NCI-H2171 treated with DMSO at 0.1 percent for 48 hours (cell line): ENCODE measurements at regions not wholly inside any gene's neighbourhood (a gene's known extent, or its start where the extent isn't known, plus 50 kb on each side); places are given as distances from the start of the nearest gene placed in this dataset.
"Not testable (repeated sequence)": the region's sequence is repeated elsewhere in the genome, so short reads cannot be mapped to it uniquely, and the experiment has no call there.

ENCODE experiments used
- DNase-seq: peaks from one replicate; lab custom pipeline; 2025; lab: John Stamatoyannopoulos, UW

- no peak for DNase-seq
These were observed 131.9 kb upstream of the NFIA start for GRCh38 chr1:60950224-60951063.

- DNase-seq, result no peak
These were observed 132.5 kb upstream of the NFIA start for GRCh38 chr1:60949826-60950197.

- no peak for DNase-seq
These were observed 133.1 kb upstream of the NFIA start for GRCh38 chr1:60949154-60949825.

GRCh38 chr1:60948486-60948885, 133.9 kb upstream of the NFIA start:
- no peak for DNase-seq

- no peak for DNase-seq
These were observed 135.0 kb upstream of the NFIA start for GRCh38 chr1:60947367-60947766.

- DNase-seq, result no peak
These were observed 139.3 kb upstream of the NFIA start for GRCh38 chr1:60942896-60943638.

- no peak for DNase-seq
These were observed 140.1 kb upstream of the NFIA start for GRCh38 chr1:60942291-60942690.

GRCh38 chr1:60940685-60941084, 141.7 kb upstream of the NFIA start:
- DNase-seq, result not testable (repeated sequence)

GRCh38 chr1:60937720-60938119, 144.6 kb upstream of the NFIA start:
- DNase-seq, result no peak

GRCh38 chr1:60936591-60937342, 145.6 kb upstream of the NFIA start:
- DNase-seq, result no peak

GRCh38 chr1:60936163-60936562, 146.2 kb upstream of the NFIA start:
- no peak for DNase-seq

- DNase-seq, result no peak
These were observed 146.7 kb upstream of the NFIA start for GRCh38 chr1:60935599-60936110.

GRCh38 chr1:60930130-60930529, 152.2 kb upstream of the NFIA start:
- DNase-seq, result no peak

GRCh38 chr1:60924964-60925798, 157.2 kb upstream of the NFIA start:
- DNase-seq, result peak; percentile 92

- no peak for DNase-seq
These were observed 158.2 kb upstream of the NFIA start for GRCh38 chr1:60924165-60924564.

- no peak for DNase-seq
These were observed 158.8 kb upstream of the NFIA start for GRCh38 chr1:60923389-60924087.

GRCh38 chr1:60922304-60922703, 160.1 kb upstream of the NFIA start:
- DNase-seq, result no peak

- no peak for DNase-seq
These were observed 161.2 kb upstream of the NFIA start for GRCh38 chr1:60921175-60921574.

- DNase-seq, result no peak
These were observed 161.8 kb upstream of the NFIA start for GRCh38 chr1:60920561-60920960.

GRCh38 chr1:60918867-60919266, 163.5 kb upstream of the NFIA start:
- DNase-seq, result no peak
